ENCODE measurements at regions not wholly inside any gene's neighbourhood (a gene's known extent, or its start where the extent isn't known, plus 50 kb on each side); places are given as distances from the start of the nearest gene placed in this dataset.

DNA sequence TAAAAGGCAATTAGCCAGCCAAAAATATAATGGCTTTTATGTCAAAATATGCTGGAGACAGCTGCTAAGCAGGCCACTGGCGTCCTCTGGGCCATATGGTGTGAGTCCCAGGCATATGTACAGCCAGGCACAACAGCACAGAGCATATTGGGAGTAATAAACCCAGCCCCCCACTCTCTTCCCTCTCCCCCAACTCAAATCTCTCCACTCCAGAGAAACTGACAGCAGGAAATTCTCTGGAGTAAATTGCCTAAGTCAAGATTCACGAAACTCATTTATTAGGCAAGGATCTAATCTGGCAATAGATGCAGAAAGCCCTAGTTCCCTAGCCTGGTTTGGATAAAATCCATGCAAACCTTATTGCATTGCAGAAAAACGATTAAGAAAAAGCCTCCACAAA lies 147.9 kb upstream of the SEL1L start:
- ATAC-seq (no peak), DNase-seq (ENCODE audit: low read depth, low spot score) (no peak)
- BruUV-seq (replicated peaks), result no TSS peak
- Histone ChIP-seq H3K9me3 (ENCODE audit: control insufficient read depth, insufficient read depth, low read depth, low read length) (no peaks in the 10 kb centered on the region), H3K36me3 (ENCODE audit: control insufficient read depth, insufficient read depth, low read length) (no peaks in the 10 kb centered on the region), H3K27ac (ENCODE audit: low read length) (no peak overlapping the region), H3K27me3 (ENCODE audit: control insufficient read depth, insufficient read depth, low read length) (no peaks in the 10 kb centered on the region), H3K4me1 (ENCODE audit: control insufficient read depth, insufficient read depth, low read length) (no peaks in the 10 kb centered on the region), H3K4me3 (ENCODE audit: low read depth in 2 of 2, low read length in 2 of 2) (no peak overlapping the region)
- ChIA-PET POLR2A (no interaction called here), CTCF (no interaction called here)
- intact Hi-C loops (cut with micrococcal nuclease; ENCODE audit: unreplicated experiment) (no loop called here), in situ Hi-C loops (cut with HindIII; ENCODE audit: low pct_unique_long_range_greater_than_20kb, low sequenced_read_pairs) (no loop called here)
- TF ChIP-seq TCF7L2 (IDR thresholded peaks at IDR 0.05; ENCODE audit: low read depth, low read length) (no peak), POLR2AphosphoS5 (IDR thresholded peaks at IDR 0.05; ENCODE audit: low read depth, low read length) (no peak), SIN3A (IDR thresholded peaks at IDR 0.05; ENCODE audit: borderline replicate concordance, insufficient read depth, low read depth, low read length) (no peak)
- TF ChIP-seq, protein P1, sequence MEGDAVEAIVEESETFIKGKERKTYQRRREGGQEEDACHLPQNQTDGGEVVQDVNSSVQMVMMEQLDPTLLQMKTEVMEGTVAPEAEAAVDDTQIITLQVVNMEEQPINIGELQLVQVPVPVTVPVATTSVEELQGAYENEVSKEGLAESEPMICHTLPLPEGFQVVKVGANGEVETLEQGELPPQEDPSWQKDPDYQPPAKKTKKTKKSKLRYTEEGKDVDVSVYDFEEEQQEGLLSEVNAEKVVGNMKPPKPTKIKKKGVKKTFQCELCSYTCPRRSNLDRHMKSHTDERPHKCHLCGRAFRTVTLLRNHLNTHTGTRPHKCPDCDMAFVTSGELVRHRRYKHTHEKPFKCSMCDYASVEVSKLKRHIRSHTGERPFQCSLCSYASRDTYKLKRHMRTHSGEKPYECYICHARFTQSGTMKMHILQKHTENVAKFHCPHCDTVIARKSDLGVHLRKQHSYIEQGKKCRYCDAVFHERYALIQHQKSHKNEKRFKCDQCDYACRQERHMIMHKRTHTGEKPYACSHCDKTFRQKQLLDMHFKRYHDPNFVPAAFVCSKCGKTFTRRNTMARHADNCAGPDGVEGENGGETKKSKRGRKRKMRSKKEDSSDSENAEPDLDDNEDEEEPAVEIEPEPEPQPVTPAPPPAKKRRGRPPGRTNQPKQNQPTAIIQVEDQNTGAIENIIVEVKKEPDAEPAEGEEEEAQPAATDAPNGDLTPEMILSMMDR (IDR thresholded peaks at IDR 0.05), result no peak
- TF ChIP-seq, protein P2, sequence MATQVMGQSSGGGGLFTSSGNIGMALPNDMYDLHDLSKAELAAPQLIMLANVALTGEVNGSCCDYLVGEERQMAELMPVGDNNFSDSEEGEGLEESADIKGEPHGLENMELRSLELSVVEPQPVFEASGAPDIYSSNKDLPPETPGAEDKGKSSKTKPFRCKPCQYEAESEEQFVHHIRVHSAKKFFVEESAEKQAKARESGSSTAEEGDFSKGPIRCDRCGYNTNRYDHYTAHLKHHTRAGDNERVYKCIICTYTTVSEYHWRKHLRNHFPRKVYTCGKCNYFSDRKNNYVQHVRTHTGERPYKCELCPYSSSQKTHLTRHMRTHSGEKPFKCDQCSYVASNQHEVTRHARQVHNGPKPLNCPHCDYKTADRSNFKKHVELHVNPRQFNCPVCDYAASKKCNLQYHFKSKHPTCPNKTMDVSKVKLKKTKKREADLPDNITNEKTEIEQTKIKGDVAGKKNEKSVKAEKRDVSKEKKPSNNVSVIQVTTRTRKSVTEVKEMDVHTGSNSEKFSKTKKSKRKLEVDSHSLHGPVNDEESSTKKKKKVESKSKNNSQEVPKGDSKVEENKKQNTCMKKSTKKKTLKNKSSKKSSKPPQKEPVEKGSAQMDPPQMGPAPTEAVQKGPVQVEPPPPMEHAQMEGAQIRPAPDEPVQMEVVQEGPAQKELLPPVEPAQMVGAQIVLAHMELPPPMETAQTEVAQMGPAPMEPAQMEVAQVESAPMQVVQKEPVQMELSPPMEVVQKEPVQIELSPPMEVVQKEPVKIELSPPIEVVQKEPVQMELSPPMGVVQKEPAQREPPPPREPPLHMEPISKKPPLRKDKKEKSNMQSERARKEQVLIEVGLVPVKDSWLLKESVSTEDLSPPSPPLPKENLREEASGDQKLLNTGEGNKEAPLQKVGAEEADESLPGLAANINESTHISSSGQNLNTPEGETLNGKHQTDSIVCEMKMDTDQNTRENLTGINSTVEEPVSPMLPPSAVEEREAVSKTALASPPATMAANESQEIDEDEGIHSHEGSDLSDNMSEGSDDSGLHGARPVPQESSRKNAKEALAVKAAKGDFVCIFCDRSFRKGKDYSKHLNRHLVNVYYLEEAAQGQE (IDR thresholded peaks at IDR 0.05; ENCODE audit: insufficient read depth in 1 of 2, low read depth in 2 of 2, low read length in 1 of 2), result no peak

DNA sequence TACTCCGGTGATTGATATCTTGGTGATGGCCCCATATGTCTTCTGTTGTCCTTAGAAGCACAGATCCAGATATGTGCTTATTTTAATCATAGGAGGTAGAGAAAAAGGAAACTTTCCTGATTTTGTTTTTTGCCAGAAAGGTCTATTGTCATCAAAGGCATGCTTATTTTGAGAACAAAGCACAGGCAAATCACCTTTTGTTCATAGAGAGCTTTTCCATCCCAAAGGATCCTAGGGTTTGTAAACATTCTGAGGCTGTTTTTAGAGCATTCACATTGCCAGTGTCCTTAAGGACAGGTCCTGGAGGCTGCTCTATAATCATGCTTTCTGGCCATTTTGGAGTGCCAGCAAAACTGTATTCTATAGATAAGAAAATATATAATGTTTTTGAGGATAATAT lies 148.5 kb upstream of the SEL1L start:
- TF ChIP-seq, protein P1 (IDR thresholded peaks at IDR 0.05), result no peak
- TF ChIP-seq, protein P2 (IDR thresholded peaks at IDR 0.05; ENCODE audit: insufficient read depth in 1 of 2, low read depth in 2 of 2, low read length in 1 of 2), result no peak
- TF ChIP-seq POLR2AphosphoS5 (IDR thresholded peaks at IDR 0.05; ENCODE audit: low read depth, low read length), result no peak
- no peak for TF ChIP-seq SIN3A (IDR thresholded peaks at IDR 0.05; ENCODE audit: borderline replicate concordance, insufficient read depth, low read depth, low read length)
- no peak for TF ChIP-seq TCF7L2 (IDR thresholded peaks at IDR 0.05; ENCODE audit: low read depth, low read length)
- H3K27me3 ChIP-seq (ENCODE audit: control insufficient read depth, insufficient read depth, low read length), result no peaks in the 10 kb centered on the region
- ATAC-seq, result no peak
- H3K9me3 ChIP-seq (ENCODE audit: control insufficient read depth, insufficient read depth, low read depth, low read length), result no peaks in the 10 kb centered on the region
- H3K4me3 ChIP-seq (ENCODE audit: low read depth in 2 of 2, low read length in 2 of 2), result no peak overlapping the region
- in situ Hi-C loops (cut with HindIII; ENCODE audit: low pct_unique_long_range_greater_than_20kb, low sequenced_read_pairs), result no loop called here
- ChIA-PET CTCF (no interaction called here), POLR2A (no interaction called here)
- H3K36me3 ChIP-seq (ENCODE audit: control insufficient read depth, insufficient read depth, low read length), result no peaks in the 10 kb centered on the region
- no peaks in the 10 kb centered on the region for H3K4me1 ChIP-seq (ENCODE audit: control insufficient read depth, insufficient read depth, low read length)
- H3K27ac ChIP-seq (ENCODE audit: low read length), result no peak overlapping the region
- intact Hi-C loops (cut with micrococcal nuclease; ENCODE audit: unreplicated experiment), result no loop called here
- DNase-seq (ENCODE audit: low read depth, low spot score), result no peak
- no TSS peak for BruUV-seq (replicated peaks)
